Inflammatory macrophage (primary cell): ENCODE measurements at regions not wholly inside any gene's neighbourhood (a gene's known extent, or its start where the extent isn't known, plus 50 kb on each side); places are given as distances from the start of the nearest gene placed in this dataset.
"Not testable (repeated sequence)": the region's sequence is repeated elsewhere in the genome, so short reads cannot be mapped to it uniquely, and the experiment has no call there.

Source experiments
- DNase-seq, 2 donors: peaks; one replicate each; pipeline ENCODE4 v3.0.0-alpha.2; 2020 to 2022

DNA sequence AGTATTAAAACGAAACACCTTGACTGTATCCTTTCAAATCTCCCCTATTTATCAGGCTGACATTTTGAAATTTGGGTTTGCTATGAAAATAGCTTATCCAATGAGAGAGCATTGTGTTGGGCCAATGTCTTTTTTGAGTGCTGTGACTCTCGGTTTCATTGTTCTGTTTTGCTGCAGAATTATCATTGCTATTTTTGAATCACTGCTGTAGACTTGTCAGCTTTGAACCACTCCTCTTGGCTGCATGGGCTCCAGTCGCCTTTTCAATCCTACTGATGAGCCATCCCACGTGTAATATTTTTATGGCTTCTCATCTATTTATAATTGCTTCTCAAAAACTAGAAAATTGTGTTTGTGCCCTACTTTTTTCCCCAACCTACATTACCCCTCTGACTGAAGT, 322.8 kb downstream of the LNPK start:
- no peak for DNase-seq

DNA sequence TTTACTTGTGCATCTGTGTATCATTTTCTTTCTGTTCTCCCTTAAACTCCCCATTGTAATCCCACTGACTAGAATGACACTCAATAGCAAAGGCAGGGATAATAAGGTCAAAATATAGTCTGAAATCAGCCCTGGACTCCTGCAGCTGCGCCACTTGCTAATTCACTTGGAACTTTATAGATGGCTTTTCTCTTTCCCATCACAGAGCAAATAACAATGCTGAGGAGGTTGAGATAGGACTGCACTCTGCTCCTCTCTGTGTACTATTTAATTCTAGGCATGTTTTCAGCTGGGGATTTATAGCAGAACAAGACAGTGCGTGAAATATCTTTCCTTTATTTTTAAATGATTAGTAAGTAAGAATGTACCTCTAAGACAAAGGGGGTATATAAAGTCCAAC, 324.2 kb downstream of the LNPK start:
- DNase-seq: no peak

DNA sequence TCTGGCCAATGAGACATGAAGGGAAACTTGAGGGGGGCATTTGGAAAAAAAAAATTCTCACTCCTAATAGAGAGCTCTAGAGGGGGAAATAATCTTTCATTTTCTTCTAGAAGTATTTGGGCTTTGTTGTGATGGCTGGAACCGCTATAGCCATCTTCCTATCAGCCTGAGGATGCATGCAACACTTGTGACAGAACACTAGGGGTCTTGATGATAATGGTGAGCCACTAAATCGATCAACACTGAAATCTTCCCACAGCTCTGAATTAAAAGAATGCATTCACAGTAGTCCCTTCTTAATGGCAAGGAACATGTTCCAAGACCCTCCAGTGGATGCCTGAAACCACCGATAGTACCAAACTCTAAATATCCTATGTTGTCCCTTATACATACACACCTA, 325.3 kb downstream of the LNPK start:
- DNase-seq: no peak

DNA sequence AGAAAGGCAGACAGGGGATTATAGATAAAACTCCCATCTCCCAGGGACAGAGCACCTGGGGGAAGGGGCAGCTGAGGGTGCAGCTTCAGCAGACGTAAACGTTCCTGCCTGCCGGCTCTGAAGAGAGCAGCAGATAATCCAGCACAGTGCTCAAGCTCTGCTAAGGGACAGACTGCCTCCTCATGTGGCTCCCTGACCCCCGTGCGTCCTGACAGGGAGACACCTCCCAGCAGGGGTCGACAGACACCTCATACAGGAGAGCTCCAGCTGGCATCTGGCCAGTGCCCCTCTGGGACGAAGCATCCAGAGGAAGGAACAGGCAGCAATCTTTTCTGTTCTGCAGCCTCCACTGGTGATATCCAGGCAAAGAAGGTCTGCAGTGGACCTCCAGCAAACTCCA, 333.3 kb downstream of the LNPK start:
- DNase-seq: not testable (repeated sequence)

DNA sequence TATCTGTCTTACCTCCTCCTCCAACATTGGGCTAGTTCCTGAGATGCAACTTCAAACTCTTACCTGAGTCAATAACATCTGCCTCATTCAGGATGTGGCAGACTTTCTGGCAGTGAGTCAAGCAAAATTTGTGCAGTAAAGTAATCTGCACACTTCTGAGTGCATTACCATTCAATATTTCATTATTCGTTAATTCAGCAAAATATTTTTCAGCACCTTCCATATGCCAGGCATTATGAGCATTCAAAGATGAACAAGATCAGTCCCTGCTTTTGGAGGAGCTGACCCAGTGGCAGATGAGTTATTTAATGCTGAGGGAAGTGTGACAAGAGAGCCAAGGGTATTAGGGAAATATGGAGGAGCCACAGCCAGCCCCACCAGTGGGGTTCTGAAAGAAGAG, 339.7 kb downstream of the LNPK start:
- no peak for DNase-seq

DNA sequence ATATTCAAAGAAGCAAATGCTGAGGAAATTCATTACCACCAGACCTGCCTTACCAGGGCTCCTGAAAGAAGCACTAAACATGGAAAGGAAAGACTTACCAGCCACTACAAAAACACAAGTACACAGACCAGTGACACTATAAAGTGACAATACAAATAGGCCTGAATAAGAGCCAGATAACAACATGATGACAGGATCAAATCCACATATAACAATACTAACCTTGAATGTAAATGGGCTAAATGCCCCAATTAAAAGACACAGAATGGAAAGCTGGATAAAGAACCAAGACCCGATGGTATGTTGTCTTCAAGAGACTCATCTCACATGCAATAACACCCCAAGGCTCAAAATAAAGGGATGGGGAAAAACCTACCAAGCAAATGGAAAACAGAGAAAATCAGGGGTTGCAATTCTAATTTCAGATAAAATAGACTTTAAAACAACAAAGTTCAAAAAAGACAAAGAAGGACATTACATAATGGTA, 353.4 kb downstream of the LNPK start:
- no peak for DNase-seq

DNA sequence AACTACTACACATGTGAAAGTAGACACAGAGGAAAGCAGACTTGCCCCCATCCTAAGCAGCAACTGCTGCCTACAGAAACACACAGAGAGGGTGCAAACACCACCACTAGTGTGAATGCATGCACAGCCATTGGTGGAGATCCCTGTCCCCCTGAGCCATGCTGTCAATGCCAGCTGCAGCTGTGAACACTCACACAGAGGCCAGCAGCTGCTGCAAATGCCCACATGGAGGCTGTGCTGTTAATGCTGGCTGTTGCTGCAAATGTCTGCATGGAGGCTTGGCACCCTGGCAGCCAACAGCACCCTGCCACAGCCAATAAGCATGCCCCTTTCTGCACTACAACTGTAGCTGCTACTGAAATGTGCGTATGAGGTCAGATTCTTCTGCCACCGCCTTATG, 355.0 kb downstream of the LNPK start:
- DNase-seq: no peak

DNA sequence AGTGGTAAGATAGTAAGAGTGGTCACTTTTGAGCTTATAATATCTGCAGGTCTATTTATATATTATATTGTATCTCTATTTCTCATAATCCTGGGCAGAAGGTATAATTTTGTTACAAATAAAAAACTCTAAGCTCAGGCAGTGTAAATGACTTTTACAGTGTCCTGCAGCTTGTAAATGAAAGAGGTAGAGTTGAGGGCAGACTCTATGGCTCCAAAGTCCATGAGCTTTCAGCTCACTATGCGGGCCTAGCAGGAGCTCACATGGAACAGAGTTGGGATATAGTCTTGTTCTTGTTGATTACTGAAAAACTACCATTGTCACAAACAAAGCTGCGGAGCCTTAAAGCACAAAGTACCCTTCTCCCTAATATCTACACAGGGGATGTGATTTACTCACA, 361.4 kb downstream of the LNPK start:
- DNase-seq: no peak

DNA sequence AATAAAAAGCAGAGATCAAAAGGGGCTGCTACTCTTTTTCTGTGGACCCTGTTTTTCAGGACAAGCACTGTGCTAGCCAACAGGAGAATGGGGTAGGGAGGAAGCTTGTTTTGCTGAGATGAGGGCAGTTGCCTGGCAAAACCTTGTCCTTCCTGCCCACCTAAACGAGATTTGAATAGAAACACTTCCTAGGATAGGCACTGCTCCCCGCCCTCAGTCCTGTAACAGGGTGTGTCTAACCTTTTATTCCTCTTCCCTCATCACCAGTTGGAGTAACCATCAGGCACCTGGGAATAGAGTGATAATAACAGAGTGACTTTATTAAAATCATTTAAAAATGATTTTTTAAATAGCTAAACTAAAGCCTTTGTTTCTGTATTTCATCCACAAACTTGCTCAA, 368.8 kb downstream of the LNPK start:
- DNase-seq: no peak

DNA sequence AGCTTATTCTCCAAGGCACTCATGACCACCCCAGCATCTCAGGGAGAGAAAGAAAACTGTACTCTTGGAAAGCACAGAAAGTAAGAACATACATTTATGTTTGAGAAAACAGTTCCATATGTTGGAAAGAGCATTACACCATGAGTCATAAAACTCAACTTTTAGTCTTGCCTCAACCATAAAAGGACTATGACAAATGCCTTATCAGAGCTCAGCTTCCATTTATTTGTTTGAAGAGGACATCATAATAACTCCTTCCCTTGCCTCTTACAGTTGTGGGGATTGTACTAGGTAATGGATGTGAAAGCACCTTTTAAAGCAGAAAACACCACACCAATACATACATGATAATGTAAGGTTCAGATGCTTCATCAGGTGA, 370.8 kb downstream of the LNPK start:
- no peak for DNase-seq

DNA sequence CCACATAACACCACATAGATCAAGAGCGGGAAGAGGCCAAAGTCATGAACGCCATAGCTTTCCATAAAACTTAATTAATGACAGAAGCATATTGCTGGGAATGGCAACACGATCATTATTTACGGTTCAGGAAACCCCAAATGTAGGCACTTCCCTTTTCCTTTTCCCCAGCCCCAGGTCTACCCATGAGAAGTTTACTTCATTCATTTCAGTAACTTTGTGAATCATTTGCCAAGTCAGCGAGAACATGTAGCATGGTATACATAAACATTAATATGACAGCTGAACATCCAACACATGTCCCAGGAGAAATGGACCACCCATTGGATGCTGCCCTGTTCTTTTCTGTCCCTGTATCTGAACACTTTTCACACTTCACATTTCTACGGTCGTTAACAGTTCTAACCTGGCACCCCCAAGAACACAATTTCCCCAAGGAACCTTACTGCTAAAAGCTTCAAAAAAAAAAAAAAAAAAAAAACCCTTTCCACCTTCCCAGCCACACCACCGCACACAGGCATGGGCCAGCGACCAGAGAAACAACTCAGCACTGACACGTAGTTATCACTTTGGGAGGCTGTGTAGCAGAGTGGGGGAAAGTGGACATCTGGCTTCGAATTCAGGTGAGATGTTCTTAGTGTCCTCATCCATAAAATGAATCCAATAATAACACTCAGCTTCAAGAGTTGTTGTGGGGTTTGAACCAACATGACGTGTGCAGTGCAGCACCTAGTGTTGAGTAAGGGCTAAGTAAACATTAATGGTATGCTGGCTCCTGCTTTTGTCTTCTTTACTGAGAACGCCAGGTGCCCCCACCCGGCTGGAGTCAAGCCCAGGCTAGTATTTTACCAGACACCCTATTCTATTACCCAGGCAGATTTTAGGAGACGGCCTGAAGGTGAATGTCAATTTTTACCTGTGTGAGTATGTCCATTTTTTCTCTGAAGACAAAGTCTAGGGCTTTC, 371.5 kb downstream of the LNPK start:
- no peak for DNase-seq

DNA sequence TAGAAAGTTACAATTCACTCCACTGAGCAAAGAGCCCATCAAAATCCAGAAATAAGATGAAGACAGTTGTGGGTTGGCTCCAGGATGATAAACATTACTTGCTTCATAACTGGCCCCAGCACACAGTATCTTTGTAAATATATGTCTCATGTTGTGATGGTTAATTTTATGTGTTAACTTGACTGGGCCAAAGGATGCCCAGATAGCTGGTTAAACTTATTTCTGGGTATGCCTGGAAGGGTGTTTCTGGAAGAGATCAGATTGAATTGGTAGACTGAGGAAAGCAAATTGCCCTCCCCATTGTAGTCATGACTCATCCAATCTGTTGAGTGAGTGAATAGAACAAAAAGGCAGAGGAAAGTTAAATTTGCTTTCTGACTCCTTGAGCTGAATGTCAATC, 373.8 kb downstream of the LNPK start:
- no peak for DNase-seq

DNA sequence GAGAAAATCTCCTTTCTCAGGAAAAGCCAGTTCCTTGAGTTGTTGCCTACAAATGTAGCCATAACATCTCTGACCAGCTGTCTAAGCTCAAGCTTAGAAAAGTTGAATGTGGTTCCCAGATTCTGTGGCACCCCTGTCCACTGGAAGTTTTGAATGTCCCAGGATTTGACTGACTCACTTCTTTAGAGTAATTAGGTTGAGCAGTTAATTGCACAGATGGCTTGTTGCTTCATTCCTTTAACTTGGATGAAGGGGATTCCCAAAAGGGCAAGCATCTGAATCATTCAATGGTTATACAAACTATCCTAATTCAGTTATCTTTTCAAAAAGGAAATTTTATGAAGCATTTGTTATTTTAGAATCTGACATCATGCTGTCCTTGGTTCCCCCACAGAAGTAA, 374.7 kb downstream of the LNPK start:
- no peak for DNase-seq

DNA sequence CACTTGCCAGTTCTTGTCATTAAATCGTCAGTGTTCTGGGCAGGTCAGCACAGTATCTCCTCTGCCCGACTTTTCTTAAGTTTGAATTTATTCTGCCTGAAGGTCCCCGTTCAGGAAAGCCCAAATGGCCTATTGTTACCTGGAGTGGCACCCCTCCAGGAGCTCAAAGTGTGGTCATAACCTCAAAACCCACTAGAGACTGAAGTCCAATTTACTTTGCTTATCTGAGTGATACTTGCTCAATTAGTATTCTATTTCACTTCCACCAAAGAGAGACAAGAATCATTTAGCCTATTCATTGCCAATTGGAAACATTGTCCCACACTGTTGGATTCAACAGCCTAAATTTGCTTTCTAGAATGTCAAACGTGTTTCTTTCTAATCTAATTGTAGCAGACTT, 375.3 kb downstream of the LNPK start:
- no peak for DNase-seq

DNA sequence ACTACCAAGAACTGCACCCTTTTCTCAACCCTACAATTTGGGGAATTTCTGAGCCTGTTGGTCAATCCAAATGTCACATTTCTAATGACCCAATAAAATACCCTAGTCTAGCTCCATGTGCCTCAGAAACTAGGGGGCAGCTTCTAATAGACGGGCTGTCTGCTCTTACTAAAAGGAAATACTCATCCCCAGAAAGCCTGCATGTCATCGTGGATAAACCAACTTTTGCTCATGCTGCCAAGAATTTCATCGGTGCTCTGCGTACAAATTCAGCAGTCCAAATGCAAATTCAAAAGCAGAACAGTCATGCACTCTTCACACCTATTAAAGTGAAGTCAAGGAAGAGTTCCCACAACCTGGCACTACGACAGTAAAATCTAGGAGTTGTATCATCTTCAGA, 377.3 kb downstream of the LNPK start:
- DNase-seq: no peak

DNA sequence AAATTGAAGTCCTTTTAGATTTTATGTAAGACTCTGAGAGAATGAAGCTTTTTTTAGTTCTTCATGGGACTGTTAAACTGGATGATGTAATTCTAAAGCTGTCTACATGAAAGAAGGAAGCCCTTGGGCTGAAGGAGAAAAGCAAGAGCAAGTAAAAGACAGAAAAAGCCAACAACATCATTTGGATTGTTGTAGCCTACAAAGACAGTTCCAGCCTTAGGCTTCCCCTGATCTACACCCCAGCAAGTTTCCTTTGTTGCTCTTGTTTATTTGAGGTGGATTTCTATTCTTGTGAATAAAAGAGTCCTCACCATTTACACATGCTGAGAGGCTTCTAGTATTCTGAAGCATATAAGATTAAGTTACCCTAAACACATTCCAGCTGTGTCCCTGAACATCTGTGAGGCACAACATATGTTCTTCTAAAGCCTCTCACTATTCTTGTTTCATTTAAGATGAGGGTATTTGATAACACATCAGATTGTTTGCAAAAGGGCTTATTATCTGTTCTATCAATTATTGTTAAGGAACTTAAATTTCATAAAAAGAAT, 377.8 kb downstream of the LNPK start:
- no peak for DNase-seq

DNA sequence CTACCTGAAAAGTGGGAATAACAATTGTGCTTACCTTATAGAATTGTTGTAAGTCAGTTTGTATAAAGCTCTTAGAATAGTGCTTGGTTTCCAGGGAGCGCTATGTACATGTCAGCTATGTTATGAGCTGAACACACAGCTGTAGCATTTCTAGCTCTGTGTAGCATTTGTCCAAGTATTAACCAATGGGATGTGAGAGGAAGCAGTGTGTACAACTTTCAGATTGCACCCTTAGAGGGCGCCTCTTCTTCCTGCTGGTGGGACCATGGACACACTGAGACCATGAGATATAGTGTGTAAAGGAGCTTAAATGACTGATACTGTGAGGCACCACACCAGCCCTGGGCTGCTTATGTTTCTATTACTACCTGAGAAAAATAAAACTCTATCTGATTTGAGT, 380.2 kb downstream of the LNPK start:
- no peak for DNase-seq

DNA sequence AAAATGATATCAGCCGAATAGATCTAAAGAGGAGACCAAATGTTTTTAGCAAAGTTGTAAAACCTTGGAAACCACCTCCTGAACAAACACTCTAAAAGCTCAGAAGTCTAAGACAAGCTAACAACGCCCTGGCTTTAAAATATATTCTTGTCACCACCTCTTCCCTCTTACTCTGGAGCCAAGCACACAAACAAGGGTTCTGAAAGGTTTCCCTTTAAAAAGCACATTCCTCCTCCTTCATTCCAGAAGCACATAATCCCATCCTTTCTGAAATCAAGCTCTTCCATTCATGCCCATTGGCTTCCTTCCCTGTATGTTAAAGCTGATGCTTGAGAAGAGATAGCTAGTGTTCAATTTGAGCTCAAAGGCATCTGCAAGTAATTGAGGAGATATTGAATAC, 382.0 kb downstream of the LNPK start:
- no peak for DNase-seq

DNA sequence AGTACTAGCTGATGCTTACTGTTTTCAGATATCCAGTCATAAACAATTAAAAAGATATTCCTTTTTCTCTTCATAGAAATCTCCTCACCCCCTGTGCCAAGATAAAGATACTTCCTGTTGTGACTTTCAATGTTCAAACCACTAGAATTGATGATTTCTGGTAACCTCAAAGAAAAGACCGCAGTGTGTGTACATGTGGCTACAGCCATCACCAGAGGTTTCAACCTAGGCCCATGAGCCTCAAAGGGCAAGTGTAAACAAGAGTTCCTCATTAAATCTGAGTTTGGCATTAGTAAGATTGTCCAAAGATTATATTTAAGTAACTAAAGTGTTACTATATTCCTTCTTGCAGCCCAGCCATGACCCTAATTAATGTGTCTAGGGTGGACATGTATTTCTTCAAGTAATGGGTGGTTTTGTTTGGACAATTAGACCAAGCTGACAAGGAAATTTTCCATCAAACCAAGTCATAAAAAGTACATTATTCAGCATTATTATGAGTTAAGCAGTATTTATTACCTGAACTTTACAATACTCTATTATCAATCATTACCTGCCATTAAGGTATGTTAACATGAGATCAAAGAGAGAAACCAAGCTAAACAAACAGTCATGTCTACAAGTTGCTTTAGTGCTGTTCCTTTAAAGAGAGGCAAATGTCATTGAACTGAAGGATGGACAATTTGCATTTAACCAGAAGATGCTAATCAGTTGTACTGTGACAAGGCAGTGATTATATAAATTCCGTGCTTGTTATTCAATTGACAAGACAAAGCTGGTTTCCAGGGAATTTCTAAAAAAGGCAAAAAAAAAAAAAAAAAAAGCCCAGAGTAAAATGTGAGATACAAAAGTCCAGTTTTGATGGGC, 382.7 kb downstream of the LNPK start:
- no peak for DNase-seq

DNA sequence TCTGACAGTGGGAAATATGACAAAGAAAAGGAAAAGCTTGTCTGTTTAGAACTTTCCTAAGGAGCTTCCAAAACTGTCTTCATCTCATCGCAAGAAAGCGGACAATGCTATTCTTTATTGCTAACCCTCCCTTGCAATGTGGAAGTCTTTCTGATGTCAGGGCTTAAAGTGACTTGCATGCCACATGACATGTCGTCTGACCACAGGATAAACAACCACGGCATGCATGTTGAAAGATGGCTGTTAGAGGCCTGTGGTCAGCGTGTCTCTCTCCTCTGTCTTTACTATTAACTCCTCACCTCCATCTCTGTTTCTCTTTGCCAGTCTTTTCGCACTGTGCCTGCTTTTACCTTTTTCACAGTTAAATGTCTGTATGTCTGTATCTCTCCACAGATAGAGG, 389.8 kb downstream of the LNPK start:
- DNase-seq: peak; percentile 10 to 35

DNA sequence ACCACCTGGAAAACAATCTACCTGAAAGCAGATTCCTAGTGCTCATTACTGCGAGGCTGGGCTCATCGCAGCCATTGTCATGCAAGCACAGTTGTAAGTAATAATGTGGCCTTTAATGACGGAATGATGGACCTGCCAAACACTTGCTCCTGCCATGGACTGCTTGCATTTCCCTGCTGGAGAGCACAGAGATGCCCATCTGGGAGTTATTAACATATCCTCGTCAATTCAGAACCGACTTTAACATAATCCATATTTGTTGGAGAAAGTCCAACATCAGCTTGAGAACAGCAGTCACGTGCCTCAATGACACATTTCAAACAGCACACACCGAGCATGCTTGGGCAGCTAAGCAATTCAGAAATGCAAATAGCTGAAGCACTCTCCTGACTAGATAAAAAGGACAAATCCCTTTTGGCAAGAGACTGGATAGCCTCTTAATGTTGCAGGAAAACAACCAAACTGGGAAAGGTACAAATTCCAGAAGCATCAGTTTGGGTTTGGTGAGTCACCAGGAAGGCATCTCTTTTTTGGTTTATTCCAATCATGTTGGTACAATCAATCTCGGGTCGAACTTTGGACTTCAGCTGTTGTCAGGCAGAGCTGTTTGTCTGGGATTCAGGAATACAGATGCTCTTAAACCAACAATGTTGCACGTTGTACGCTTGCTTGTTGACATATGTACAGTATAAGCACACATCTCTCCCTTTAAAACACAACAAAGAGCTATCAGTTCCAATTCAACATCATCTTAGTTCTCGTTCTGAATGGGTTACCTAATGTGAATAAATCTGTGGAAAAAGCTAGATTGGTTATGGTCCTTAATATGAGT, 395.8 kb downstream of the LNPK start:
- no peak for DNase-seq

DNA sequence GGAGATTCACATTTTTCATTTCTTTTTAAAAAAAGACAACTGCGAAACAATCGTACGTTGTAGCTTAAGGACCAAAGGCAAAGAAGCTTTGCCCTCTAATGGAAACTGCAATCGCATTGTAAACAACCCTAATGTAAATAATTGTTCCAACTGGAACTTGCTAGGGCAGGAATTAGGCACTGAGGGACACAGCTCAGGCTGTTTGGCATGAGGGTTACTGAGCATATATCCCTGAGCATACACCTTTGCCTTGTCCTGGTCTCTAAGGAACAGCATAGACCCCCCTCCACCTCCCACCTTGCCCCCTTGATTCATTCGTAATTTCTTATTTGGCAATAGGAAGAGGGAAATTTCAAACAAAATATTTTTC, 396.4 kb downstream of the LNPK start:
- DNase-seq: no peak

DNA sequence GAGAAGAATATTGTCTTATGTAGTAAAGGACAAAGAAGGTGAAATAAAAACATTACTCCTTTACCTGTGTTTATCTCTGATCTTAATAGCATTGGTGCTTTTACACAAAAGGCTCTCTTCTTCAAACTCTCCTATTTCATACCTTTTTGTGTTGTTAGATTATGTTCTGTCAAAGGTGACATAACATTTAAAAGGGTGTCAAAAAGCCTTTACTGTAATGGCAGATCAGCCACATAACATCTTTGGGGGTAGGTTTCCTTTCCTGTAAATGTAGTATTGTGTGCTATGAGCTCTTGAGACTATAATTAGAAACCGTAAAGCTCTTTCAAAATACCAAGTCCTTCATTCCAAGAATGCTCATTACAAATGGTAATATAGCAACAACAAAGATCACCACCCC, 400.1 kb downstream of the LNPK start:
- DNase-seq: no peak
